ENCODE measurements at regions not wholly inside any gene's neighbourhood (a gene's known extent, or its start where the extent isn't known, plus 50 kb on each side); places are given as distances from the start of the nearest gene placed in this dataset.

GRCh38 chr11:109762546-109762945 lies 330.6 kb upstream of the ZC3H12C start:
- H3K4me3 ChIP-seq = no peak overlapping the region
- no peaks in the 10 kb centered on the region for H3K4me1 ChIP-seq
- H3K36me3 ChIP-seq = no peaks in the 10 kb centered on the region
- H3K9me3 ChIP-seq = no peaks in the 10 kb centered on the region
- no peak for TF ChIP-seq POLR2A (IDR thresholded peaks at IDR 0.05)
- TF ChIP-seq POLR2AphosphoS5 (IDR thresholded peaks at IDR 0.05; ENCODE audit: insufficient read depth in 1 of 2, low read depth in 1 of 2) = no peak
- TF ChIP-seq CTCF (IDR thresholded peaks at IDR 0.05) = no peak
- intact Hi-C loops (cut with DNase I) = no loop called here
- no peak for DNase-seq (ENCODE audit: extremely low spot score in 2 of 2)
- H3K27ac ChIP-seq = no peak overlapping the region
- no peaks in the 10 kb centered on the region for H3K27me3 ChIP-seq

- DNase-seq (ENCODE audit: extremely low spot score in 2 of 2) = no peak
- intact Hi-C loops (cut with DNase I) = no loop called here
- Histone ChIP-seq H3K27me3 (no peaks in the 10 kb centered on the region), H3K27ac (no peak overlapping the region), H3K9me3 (no peaks in the 10 kb centered on the region), H3K4me1 (no peaks in the 10 kb centered on the region), H3K4me3 (no peak overlapping the region), H3K36me3 (no peaks in the 10 kb centered on the region)
- no peak for TF ChIP-seq POLR2AphosphoS5 (IDR thresholded peaks at IDR 0.05; ENCODE audit: insufficient read depth in 1 of 2, low read depth in 1 of 2)
Observed at GRCh38 chr11:109765709-109766311, 327.4 kb upstream of the ZC3H12C start.

GRCh38 chr11:109769858-109770257 lies 323.3 kb upstream of the ZC3H12C start:
- intact Hi-C loops (cut with DNase I) = no loop called here
- Histone ChIP-seq H3K4me3 (no peak overlapping the region), H3K36me3 (no peaks in the 10 kb centered on the region), H3K27ac (no peak overlapping the region), H3K27me3 (no peaks in the 10 kb centered on the region), H3K4me1 (no peaks in the 10 kb centered on the region), H3K9me3 (no peaks in the 10 kb centered on the region)
- no peak for DNase-seq (ENCODE audit: extremely low spot score in 2 of 2)
- TF ChIP-seq CTCF (IDR thresholded peaks at IDR 0.05) = no peak
- TF ChIP-seq POLR2AphosphoS5 (IDR thresholded peaks at IDR 0.05; ENCODE audit: insufficient read depth in 1 of 2, low read depth in 1 of 2) = no peak

- Histone ChIP-seq H3K9me3 (no peaks in the 10 kb centered on the region), H3K4me3 (no peak overlapping the region), H3K4me1 (no peaks in the 10 kb centered on the region), H3K27ac (no peak overlapping the region), H3K27me3 (no peaks in the 10 kb centered on the region), H3K36me3 (no peaks in the 10 kb centered on the region)
- intact Hi-C loops (cut with DNase I) = no loop called here
- no peak for DNase-seq (ENCODE audit: extremely low spot score in 2 of 2)
- TF ChIP-seq CTCF (IDR thresholded peaks at IDR 0.05) = no peak
- TF ChIP-seq POLR2A (IDR thresholded peaks at IDR 0.05) = no peak
- no peak for TF ChIP-seq POLR2AphosphoS5 (IDR thresholded peaks at IDR 0.05; ENCODE audit: insufficient read depth in 1 of 2, low read depth in 1 of 2)
Observed at GRCh38 chr11:109770323-109770722, 322.9 kb upstream of the ZC3H12C start.

GRCh38 chr11:109772892-109773291 lies 320.3 kb upstream of the ZC3H12C start:
- H3K4me3 ChIP-seq = no peak overlapping the region
- no peaks in the 10 kb centered on the region for H3K36me3 ChIP-seq
- no peak for DNase-seq (ENCODE audit: extremely low spot score in 2 of 2)
- intact Hi-C loops (cut with DNase I) = no loop called here
- no peak overlapping the region for H3K27ac ChIP-seq
- no peaks in the 10 kb centered on the region for H3K4me1 ChIP-seq
- no peaks in the 10 kb centered on the region for H3K27me3 ChIP-seq
- TF ChIP-seq POLR2A (IDR thresholded peaks at IDR 0.05) (no peak), POLR2AphosphoS5 (IDR thresholded peaks at IDR 0.05; ENCODE audit: insufficient read depth in 1 of 2, low read depth in 1 of 2) (no peak)
- no peaks in the 10 kb centered on the region for H3K9me3 ChIP-seq

GRCh38 chr11:109775686-109776085 lies 317.5 kb upstream of the ZC3H12C start:
- Histone ChIP-seq H3K27me3 (no peaks in the 10 kb centered on the region), H3K27ac (no peak overlapping the region), H3K4me3 (no peak overlapping the region), H3K9me3 (no peaks in the 10 kb centered on the region), H3K36me3 (no peaks in the 10 kb centered on the region), H3K4me1 (no peaks in the 10 kb centered on the region)
- no peak for DNase-seq (ENCODE audit: extremely low spot score in 2 of 2)
- TF ChIP-seq POLR2AphosphoS5 (IDR thresholded peaks at IDR 0.05; ENCODE audit: insufficient read depth in 1 of 2, low read depth in 1 of 2) (no peak), POLR2A (IDR thresholded peaks at IDR 0.05) (no peak), CTCF (IDR thresholded peaks at IDR 0.05) (no peak)
- intact Hi-C loops (cut with DNase I) = no loop called here
